Endothelial cell of umbilical vein (primary cell): ENCODE measurements at regions not wholly inside any gene's neighbourhood (a gene's known extent, or its start where the extent isn't known, plus 50 kb on each side); places are given as distances from the start of the nearest gene placed in this dataset.

Experiments
- POLR2A ChIP-seq: IDR thresholded peaks from 2 replicates; pipeline ENCODE4 v1.6.1; 2012; ENCODE audit warnings: low read depth, mild to moderate bottlenecking, control low read depth, low read length
- POLR2AphosphoS5 ChIP-seq: IDR thresholded peaks from 2 replicates; pipeline ENCODE4 v1.6.1; 2012; ENCODE audit warnings: low read depth, mild to moderate bottlenecking, control low read depth, low read length, moderate library complexity; ENCODE audit not compliant: insufficient read depth
- TF ChIP-seq, protein P1 (sequence below), 2 donors: IDR thresholded peaks; 1 replicate in 1 of 2; 2 replicates in 1 of 2; pipeline ENCODE4 v1.5.1; 2011; ENCODE audit warnings: low read length in 2 of 2, mild to moderate bottlenecking in 2 of 2, moderate library complexity in 2 of 2, control low read depth in 1 of 2, inconsistent platforms in 1 of 2, low read depth in 1 of 2; ENCODE audit not compliant: insufficient read depth in 1 of 2; ENCODE audit errors: extremely low read depth in 1 of 2

DNA sequence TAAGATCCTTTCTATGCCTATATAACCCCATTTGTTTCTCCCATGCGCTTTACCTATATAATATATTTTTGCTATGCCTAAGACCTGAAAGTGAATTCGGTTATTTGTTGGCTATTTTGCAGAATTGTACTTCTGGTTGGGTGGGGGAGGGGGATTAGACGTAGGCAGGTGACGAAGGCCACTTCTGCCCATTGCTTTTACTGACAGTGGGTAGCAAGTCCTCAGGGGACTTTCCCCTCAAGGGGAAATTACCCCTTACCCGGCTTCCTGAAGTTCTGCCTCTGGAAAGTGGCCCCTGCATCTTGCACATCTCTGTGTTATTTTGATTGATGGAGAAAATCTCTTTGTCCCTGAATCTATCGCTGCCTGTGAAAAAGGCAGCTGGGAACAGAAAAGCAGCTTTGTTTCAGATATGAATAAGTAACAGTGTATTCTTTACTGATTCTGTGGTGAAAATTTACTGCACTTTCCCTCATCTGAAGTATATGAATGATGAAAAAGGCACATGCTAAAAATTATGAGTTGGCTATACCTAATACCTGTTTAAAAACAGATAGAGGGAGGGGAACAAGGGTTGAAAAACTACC lies 133.9 kb downstream of the UTRN start:
- TF ChIP-seq POLR2A, result no peak
- TF ChIP-seq POLR2AphosphoS5, result no peak
- TF ChIP-seq, protein P1, sequence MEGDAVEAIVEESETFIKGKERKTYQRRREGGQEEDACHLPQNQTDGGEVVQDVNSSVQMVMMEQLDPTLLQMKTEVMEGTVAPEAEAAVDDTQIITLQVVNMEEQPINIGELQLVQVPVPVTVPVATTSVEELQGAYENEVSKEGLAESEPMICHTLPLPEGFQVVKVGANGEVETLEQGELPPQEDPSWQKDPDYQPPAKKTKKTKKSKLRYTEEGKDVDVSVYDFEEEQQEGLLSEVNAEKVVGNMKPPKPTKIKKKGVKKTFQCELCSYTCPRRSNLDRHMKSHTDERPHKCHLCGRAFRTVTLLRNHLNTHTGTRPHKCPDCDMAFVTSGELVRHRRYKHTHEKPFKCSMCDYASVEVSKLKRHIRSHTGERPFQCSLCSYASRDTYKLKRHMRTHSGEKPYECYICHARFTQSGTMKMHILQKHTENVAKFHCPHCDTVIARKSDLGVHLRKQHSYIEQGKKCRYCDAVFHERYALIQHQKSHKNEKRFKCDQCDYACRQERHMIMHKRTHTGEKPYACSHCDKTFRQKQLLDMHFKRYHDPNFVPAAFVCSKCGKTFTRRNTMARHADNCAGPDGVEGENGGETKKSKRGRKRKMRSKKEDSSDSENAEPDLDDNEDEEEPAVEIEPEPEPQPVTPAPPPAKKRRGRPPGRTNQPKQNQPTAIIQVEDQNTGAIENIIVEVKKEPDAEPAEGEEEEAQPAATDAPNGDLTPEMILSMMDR (IDR thresholded peaks at IDR 0.05; ENCODE audit: extremely low read depth in 1 of 2, insufficient read depth in 1 of 2, low read depth in 1 of 2, low read length in 2 of 2), result no peak
